SKM-1 treated with dmso at 0.1 percent for 144 hours (cell line): ENCODE measurements at regions not wholly inside any gene's neighbourhood (a gene's known extent, or its start where the extent isn't known, plus 50 kb on each side); places are given as distances from the start of the nearest gene placed in this dataset.
A peak's percentile ranks its signal among the peaks of the same experiment; 100 is the strongest.
"Not testable (repeated sequence)": the region's sequence is repeated elsewhere in the genome, so short reads cannot be mapped to it uniquely, and the experiment has no call there.

ENCODE experiments used
- DNase-seq: peaks from one replicate; lab custom pipeline; 2025; ENCODE audit not compliant: unreplicated experiment; lab: John Stamatoyannopoulos, UW

- peak; percentile 57 for DNase-seq
Measured at GRCh38 chr14:86203843-86204242, 673.9 kb downstream of the FLRT2 start.

- no peak for DNase-seq
Measured at GRCh38 chr14:86196471-86196870, 666.5 kb downstream of the FLRT2 start.

DNA sequence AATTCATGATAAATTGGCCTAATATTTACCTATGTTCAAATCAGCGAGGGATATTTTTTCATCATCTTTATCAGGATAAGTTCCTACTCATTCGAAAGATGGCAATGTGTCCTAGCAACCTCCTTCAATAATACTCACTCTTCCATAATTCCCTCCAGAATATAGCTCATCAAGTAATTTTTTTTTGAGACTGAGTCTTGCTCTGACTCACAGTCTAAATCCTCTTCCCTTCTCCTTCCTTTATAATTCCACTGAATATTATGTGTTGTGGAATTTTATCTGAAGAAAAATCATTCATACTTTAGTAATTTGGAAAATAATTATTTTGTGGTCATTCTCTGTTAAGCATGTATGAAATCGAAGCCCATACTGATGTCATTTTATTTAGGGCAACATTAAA, 663.8 kb downstream of the FLRT2 start:
- DNase-seq, result no peak

- no peak for DNase-seq
Measured at GRCh38 chr14:86179980-86180379, 650.0 kb downstream of the FLRT2 start.

- DNase-seq, result no peak
Measured at GRCh38 chr14:86168371-86168770, 638.4 kb downstream of the FLRT2 start.

DNA sequence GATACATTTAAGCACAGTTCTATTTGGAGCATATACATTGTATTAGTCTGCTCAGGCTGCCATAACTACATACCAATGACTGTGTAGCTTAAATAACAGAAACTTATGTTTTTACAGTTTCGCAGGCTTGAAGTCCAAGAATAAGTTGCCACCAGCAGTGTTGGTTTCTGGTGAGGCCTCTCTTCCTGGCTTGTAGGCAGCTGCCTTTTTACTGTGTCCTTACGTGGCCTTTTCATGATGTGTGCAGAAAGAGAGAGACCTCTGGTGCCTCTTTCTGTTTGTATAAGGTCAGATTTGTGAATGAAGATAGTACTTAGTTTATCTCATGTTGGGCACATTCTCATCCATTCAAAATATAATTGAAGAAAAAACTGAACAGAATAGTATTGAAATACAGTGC, 636.6 kb downstream of the FLRT2 start:
- no peak for DNase-seq

GRCh38 chr14:86153480-86153879, 623.5 kb downstream of the FLRT2 start:
- no peak for DNase-seq

- no peak for DNase-seq
Measured at GRCh38 chr14:86143248-86143647, 613.3 kb downstream of the FLRT2 start.

GRCh38 chr14:86141966-86142365, 612.0 kb downstream of the FLRT2 start:
- no peak for DNase-seq

- no peak for DNase-seq
Measured at GRCh38 chr14:86129426-86129825, 599.5 kb downstream of the FLRT2 start.

DNA sequence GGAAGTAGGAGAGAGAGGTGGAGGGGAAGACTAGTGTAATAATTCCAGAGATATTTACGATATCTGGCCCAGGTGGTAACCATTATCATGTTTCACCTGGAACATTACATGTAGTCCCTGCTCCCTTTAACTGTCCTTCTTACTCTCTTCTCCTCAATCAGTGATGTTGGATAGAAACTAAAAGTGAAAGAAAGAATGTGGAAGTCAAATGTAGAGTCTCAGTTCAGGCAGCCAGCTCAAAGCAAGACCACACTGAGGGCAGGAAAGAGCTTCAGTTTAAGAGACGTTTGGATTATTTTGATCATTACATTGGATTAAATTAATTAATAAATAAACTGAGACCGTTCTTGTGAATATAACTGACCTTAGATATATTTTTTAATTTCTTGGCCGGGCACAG, 594.4 kb downstream of the FLRT2 start:
- DNase-seq, result no peak

DNA sequence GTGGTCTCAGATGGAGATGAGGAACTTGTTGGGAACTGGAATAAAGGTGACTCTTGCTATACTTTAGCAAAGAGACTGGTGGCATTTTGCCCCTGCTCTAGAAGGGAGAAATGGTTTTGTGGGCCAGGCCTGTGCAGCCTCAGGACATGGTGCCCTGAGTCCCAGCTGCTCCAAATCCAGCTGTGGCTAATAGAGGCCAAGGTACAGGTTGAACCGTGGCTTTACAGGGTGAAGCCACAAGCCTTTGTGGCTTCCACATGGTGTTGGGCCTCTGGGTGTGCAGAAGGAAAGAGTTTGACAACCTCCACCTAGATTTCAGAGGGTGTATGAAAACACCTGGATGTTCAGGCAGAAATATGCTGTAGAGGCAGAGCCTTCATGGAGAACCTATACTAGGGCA, 586.0 kb downstream of the FLRT2 start:
- no peak for DNase-seq

- not testable (repeated sequence) for DNase-seq
Measured at GRCh38 chr14:86110871-86111270, 580.9 kb downstream of the FLRT2 start.

DNA sequence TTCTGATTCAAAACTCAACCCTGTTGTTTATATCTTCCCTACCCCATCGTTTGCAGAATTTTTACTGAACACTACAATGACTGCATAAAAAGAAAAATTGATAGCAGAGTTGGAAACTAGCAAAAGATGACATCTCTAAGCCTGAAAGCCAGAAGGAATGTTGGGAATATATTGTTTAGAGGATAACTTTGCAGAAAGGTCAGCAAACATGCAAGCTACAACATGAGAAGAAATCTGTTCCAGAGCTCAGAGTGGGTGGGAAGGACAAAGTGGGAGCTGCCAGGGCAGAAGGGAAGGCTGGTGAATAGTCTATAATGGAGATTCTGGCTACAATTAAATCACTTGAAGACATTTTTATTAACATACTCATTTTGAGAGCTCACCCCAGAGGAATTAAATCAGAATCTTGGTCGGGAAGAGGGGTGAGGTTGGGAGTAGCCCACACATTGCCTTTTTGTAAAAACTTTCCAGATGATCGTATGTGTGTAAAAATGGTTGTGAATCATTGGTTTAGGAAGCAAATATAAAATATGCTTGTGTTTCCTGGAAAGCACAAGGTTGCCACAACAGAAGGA, 574.8 kb downstream of the FLRT2 start:
- no peak for DNase-seq

DNA sequence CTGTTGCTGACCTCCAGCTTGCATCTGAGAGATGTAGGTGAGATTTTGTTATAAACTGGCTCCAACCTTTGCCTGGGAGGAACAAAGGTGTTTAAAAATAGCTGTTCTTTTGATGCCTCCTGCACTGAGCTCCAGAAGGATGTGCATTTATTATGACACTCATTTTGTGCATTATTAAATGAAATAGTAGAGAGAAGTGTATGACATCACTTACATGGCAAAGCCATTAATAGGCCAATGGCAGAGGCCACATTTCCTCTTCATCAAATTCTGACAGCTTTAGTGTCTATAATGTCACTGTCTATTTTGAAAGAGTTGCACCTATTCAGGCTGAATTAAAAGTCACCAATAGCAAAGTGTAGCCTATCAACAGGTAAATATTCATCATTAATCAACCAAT, 564.6 kb downstream of the FLRT2 start:
- DNase-seq, result no peak

DNA sequence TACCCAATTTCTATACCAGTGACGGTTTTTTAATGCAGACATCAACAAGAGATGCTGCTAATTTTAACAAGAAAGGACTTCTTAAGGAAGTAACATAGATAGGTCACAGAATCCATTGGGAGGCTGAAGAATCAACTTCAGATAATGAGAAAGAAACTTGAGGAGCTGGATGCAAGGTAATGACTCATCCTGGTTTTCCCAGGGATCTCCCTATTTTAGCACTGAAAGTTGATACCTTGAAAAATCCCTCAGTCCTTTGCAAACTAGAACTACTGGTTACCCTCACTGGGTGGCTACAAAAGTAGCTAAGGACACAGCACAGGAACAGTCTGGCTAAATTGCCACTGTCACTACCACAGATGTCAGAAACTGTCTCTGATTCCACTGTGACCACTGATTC, 561.9 kb downstream of the FLRT2 start:
- no peak for DNase-seq

DNA sequence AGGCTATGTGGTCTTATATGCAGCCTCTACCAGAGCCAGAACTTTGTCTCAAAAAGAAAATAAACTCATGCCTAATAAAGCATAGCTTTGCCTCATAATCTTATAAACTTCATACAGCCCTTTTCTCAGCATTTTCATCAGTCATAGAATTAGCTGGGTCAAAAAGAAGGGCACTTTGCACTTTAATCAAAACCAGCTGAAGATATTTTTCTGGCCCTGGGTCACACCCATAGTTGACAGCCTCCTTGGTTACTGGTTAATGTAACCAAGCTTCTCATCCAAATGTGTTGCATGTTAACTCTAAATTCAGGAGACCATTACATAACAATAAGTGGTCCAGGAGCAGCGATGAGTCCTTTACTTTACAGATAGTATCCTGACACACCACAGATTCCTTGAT, 558.2 kb downstream of the FLRT2 start:
- DNase-seq, result no peak

DNA sequence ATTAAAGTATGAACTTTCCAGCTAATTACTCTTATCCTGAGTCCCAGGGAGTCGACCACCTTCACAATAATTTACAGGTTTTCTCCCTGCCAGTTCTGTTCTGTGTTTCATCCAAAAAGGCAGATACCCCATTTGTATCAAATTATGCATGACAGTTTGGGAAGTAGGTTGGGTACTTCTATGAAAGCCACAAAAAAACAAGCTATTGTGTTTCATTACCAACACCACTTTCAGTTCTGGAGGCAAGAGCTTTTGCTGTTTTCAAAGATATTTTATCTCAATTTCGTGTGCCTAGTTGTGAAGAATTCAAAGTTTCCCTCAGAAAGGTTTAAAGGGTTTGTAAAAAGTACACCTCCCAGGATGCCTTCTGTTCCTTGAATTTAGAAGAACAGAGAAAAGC, 557.4 kb downstream of the FLRT2 start:
- no peak for DNase-seq

DNA sequence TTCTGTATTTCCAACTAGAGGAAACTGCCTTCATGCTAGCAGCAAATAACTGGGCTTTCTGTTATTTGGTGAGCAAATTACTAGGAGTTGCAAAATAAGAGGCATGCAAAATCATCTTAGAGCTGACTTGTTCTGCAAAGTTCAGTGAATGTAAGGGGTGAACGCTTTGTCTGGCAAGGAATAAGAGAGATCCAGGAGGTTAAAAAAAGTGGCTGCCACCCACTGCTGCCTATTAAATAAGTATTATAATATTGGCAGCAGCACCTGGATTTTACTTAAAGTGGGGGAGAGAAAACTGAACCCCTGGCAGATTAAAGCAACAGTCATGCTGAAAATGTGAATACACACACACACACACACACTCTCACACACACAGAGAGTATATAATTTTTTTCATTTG, 557.0 kb downstream of the FLRT2 start:
- no peak for DNase-seq

DNA sequence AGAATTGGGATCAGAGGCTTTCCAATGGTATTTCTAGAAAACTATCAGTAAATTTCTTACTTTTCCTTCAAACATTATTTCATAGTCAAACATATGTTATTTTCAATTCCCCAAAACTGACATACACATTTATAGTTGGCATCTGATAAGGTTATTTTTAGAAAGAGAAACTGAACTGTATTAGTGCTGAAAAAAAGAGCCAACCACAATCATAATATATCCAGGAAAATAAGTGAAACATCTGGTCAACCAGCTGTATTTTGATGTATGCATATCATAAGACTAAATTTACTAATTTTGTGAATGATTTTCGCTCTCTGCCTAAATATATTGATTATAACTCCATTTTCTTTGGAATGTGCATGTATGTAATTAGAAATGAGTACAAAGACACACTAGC, 554.2 kb downstream of the FLRT2 start:
- no peak for DNase-seq

- DNase-seq, result no peak
Measured at GRCh38 chr14:86083616-86084015, 553.7 kb downstream of the FLRT2 start.

- no peak for DNase-seq
Measured at GRCh38 chr14:86072116-86072894, 542.4 kb downstream of the FLRT2 start.

DNA sequence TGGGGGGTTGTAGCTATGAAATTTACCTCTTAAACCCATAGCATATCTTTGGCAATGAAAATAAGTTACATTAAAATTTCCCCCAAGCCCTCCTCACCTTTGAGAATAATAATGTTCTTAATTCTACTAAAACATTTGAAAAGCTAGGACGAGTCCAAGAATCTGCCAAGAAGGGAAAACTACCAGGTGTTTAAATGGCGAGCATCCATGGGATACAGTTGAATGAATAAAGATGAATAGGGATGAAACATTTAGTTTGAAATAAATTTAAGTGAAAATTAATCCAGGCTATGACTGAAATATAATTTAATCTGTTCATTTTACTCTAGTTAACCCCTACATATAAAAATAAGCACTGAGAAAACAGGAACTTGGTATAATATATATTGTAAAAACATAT, 536.7 kb downstream of the FLRT2 start:
- no peak for DNase-seq
